Vagina (tissue), 2 donors: ENCODE measurements at regions not wholly inside any gene's neighbourhood (a gene's known extent, or its start where the extent isn't known, plus 50 kb on each side); places are given as distances from the start of the nearest gene placed in this dataset.
A peak's percentile ranks its signal among the peaks of the same experiment; 100 is the strongest.

Experiments used
- DNase-seq, 2 donors: peaks; one replicate each; pipeline ENCODE4 v3.0.0-alpha.2; 2017; ENCODE audit errors: extremely low spot score in 2 of 2
- H3K27ac ChIP-seq: fragments of 200-600 bp; sonication (generic); one replicate; pipeline ENCODE4 v1.5.1; 2019
- H3K27me3 ChIP-seq: fragments of 200-600 bp; sonication (generic); one replicate; pipeline ENCODE4 v1.5.1; 2019
- H3K36me3 ChIP-seq, 2 donors: fragments of 200-600 bp; sonication (generic); one replicate each; pipeline ENCODE4 v1.5.1; 2017 to 2019
- H3K4me1 ChIP-seq: fragments of 200-600 bp; sonication (generic); one replicate; pipeline ENCODE4 v1.5.1; 2019
- H3K4me3 ChIP-seq, 2 donors: fragments of 200-600 bp; sonication (generic); 1 replicate in 1 of 2; 2 replicates in 1 of 2; pipeline ENCODE4 v1.5.1; 2016 to 2019
- H3K9me3 ChIP-seq: fragments of 200-600 bp; sonication (generic); one replicate; pipeline ENCODE4 v1.5.1; 2019
- POLR2A ChIP-seq, 2 donors: fragments of 450-650 bp; IDR thresholded peaks; one replicate each; pipeline ENCODE4 v1.6.1; 2017; ENCODE audit warnings: antibody characterized with exemption in 2 of 2, mild to moderate bottlenecking in 2 of 2, moderate library complexity in 2 of 2
- POLR2AphosphoS5 ChIP-seq, 2 donors: sonication (generic); formaldehyde crosslinking; IDR thresholded peaks; one replicate each; pipeline ENCODE4 v1.9.0; 2017; ENCODE audit warnings: antibody characterized with exemption in 2 of 2, mild to moderate bottlenecking in 2 of 2, low read depth in 1 of 2; ENCODE audit not compliant: insufficient read depth in 1 of 2
- intact Hi-C: fragments of 100-400 bp; cut with DNase I; formaldehyde crosslinking; loops from one replicate; pipeline ENCODE4 v1.15.1; 2023
- TF ChIP-seq, protein P1 (sequence below), 3 experiments: fragments of 450-650 bp in 2 of 3; fragments of 200-600 bp in 1 of 3; sonication (generic) in 1 of 3; IDR thresholded peaks; one replicate each; pipeline ENCODE4 v1.5.1; 2017 to 2019; ENCODE audit warnings: antibody characterized with exemption in 3 of 3, mild to moderate bottlenecking in 2 of 3, moderate library complexity in 2 of 3

DNA sequence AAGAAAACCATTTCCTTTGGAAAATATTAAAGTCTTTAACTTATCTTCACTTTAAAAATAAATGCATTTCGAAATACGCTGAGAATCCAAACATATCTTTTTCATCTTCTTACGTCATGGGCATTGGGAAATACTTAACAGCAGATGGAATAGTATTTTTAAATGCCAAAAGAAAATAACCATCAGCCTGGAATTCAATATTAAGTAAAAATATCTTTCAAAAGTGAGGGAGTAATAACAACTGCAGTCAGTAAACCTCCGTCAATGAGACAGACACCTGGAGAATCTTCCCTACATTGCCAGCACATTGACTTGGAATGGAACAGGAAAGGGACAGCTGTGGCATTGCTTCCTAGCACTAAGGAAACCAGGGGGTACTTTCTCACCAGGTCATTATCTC, 290.4 kb upstream of the TNP1 start:
- Histone ChIP-seq H3K27me3 (no peaks in the 10 kb centered on the region), H3K27ac (peak overlapping the region; percentile 48), H3K36me3 (no peaks in the 10 kb centered on the region), H3K9me3 (no peaks in the 10 kb centered on the region), H3K4me1 (no peaks in the 10 kb centered on the region), H3K4me3 (no peak overlapping the region)
- peak in 1 of 2 donors; percentile 22 for TF ChIP-seq POLR2AphosphoS5 (IDR thresholded peaks at IDR 0.05; ENCODE audit: insufficient read depth in 1 of 2, low read depth in 1 of 2)
- TF ChIP-seq POLR2A (IDR thresholded peaks at IDR 0.05): no peak
- TF ChIP-seq, protein P1, sequence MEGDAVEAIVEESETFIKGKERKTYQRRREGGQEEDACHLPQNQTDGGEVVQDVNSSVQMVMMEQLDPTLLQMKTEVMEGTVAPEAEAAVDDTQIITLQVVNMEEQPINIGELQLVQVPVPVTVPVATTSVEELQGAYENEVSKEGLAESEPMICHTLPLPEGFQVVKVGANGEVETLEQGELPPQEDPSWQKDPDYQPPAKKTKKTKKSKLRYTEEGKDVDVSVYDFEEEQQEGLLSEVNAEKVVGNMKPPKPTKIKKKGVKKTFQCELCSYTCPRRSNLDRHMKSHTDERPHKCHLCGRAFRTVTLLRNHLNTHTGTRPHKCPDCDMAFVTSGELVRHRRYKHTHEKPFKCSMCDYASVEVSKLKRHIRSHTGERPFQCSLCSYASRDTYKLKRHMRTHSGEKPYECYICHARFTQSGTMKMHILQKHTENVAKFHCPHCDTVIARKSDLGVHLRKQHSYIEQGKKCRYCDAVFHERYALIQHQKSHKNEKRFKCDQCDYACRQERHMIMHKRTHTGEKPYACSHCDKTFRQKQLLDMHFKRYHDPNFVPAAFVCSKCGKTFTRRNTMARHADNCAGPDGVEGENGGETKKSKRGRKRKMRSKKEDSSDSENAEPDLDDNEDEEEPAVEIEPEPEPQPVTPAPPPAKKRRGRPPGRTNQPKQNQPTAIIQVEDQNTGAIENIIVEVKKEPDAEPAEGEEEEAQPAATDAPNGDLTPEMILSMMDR (IDR thresholded peaks at IDR 0.05): no peak
- intact Hi-C loops: no loop called here
- DNase-seq: no peak

DNA sequence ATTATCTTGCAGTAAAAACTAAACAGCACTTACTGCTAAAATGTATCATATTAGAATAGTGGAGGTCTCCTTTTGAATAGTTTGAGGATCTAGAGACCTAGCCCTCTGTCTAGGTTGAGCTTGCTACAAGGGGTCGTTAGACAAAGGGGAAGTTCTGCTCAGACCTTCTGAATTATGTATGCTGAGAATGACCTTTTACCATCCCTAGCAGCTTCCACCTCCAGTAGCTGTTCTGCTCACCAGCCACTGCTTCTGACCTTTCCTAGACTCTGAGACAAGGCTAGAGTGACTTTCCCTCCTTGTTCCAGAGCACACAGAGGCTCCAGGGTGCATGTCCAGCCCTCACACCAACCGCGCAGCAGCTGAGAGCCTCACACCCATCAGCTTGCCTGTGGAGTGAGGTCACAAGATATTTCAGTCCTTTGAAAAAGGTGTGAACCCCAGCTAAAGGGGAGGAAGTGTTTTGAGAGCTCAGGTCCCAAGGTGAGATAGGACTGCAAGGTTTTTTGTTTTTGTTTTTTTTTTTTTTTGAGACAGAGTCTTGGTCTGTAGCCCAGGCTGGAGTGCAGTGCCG, 289.3 kb upstream of the TNP1 start:
- Histone ChIP-seq H3K27me3 (no peaks in the 10 kb centered on the region), H3K27ac (no peak overlapping the region), H3K36me3 (no peaks in the 10 kb centered on the region), H3K9me3 (no peaks in the 10 kb centered on the region), H3K4me3 (no peak overlapping the region), H3K4me1 (no peaks in the 10 kb centered on the region)
- no peak for DNase-seq
- TF ChIP-seq POLR2AphosphoS5 (IDR thresholded peaks at IDR 0.05; ENCODE audit: insufficient read depth in 1 of 2, low read depth in 1 of 2) (no peak), POLR2A (IDR thresholded peaks at IDR 0.05) (no peak)
- TF ChIP-seq, protein P1 (IDR thresholded peaks at IDR 0.05): no peak
- intact Hi-C loops: no loop called here

DNA sequence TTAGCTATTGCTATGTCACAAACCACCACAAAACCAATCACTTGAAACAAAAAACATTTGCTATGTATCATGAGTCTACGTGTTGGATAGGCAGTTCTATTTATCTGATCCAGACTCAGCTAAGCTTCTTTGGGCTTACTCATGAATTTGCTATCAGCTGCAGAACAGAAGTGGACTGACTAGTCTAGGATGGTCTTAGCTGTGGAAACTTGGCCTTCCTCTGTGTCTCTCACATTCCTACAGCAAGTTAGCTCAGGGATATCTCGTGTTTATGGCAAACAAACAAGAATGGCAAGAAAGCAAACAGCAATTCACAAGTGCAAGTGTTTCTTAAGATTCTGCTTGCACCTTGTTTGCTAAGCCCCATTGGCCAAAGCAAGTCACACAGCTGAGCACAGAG, 288.0 kb upstream of the TNP1 start:
- Histone ChIP-seq H3K27me3 (no peaks in the 10 kb centered on the region), H3K4me3 (no peak overlapping the region), H3K9me3 (no peaks in the 10 kb centered on the region), H3K4me1 (no peaks in the 10 kb centered on the region), H3K36me3 (no peaks in the 10 kb centered on the region), H3K27ac (no peak overlapping the region)
- TF ChIP-seq POLR2A (IDR thresholded peaks at IDR 0.05) (no peak), POLR2AphosphoS5 (IDR thresholded peaks at IDR 0.05; ENCODE audit: insufficient read depth in 1 of 2, low read depth in 1 of 2) (no peak)
- TF ChIP-seq, protein P1 (IDR thresholded peaks at IDR 0.05): no peak
- no peak for DNase-seq
- intact Hi-C loops: no loop called here

DNA sequence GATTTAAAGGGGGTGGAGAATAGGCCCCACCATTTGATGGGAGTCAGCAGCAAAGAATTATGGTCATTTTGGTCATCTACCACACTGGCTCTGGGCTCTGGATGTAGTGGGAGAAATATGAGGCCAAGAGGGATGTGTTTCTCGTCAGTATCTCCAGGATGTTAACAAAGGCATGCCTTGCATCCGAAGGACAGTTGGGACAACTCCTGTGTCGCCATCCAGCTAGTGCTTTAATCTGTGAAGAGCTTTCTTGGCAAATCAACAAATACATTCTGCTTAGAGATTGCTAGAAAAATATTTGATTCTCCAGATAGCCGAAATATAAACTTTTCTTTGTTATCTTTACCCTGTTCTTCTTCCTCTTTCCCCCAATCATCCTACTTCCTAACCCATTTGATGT, 287.1 kb upstream of the TNP1 start:
- Histone ChIP-seq H3K27me3 (no peaks in the 10 kb centered on the region), H3K9me3 (no peaks in the 10 kb centered on the region), H3K4me3 (no peak overlapping the region), H3K4me1 (no peaks in the 10 kb centered on the region), H3K27ac (no peak overlapping the region), H3K36me3 (no peaks in the 10 kb centered on the region)
- intact Hi-C loops: no loop called here
- TF ChIP-seq POLR2A (IDR thresholded peaks at IDR 0.05) (no peak), POLR2AphosphoS5 (IDR thresholded peaks at IDR 0.05; ENCODE audit: insufficient read depth in 1 of 2, low read depth in 1 of 2) (no peak)
- TF ChIP-seq, protein P1 (IDR thresholded peaks at IDR 0.05): no peak
- DNase-seq: no peak

DNA sequence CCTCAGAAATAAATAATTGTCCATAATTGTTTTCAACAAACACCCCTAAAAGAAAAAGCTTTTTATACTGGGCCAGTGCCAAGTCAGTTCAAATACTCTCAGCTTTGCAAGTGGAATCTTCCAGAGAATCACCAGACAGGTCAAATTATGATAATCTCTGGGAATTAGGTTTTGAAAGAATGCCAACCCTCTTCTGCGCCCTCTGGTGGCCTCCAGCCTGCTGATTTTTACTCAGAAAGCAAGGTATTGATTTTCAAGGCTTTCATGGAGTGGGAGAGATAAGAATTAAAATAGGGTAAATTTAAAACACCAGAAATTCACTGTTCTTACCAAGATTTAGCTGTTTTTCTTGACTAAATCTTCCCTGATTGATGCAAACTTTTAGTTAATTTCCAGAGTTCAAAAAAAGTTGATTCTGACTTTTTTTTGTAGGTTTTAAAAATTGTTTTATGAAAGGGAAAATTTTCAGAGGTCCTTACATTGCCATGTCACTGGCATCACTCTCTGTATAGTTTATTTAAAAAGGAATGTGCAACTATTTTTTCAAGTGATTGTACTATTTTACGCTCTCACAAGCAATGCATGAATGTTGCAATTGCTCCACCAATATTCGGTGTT, 282.9 kb upstream of the TNP1 start:
- no peaks in the 10 kb centered on the region for H3K9me3 ChIP-seq
- no peaks in the 10 kb centered on the region for H3K36me3 ChIP-seq
- no peak overlapping the region for H3K27ac ChIP-seq
- H3K4me3 ChIP-seq: no peak overlapping the region
- TF ChIP-seq, protein P1 (IDR thresholded peaks at IDR 0.05): peak in 1 of 3 experiments; percentile 13
- TF ChIP-seq POLR2A (IDR thresholded peaks at IDR 0.05) (no peak), POLR2AphosphoS5 (IDR thresholded peaks at IDR 0.05; ENCODE audit: insufficient read depth in 1 of 2, low read depth in 1 of 2) (no peak)
- no peaks in the 10 kb centered on the region for H3K27me3 ChIP-seq
- intact Hi-C loops: no loop called here
- DNase-seq: no peak
- no peaks in the 10 kb centered on the region for H3K4me1 ChIP-seq
